Stimulated activated CD4-positive, alpha-beta T cell treated with anti-CD3 and anti-CD28 coated beads, TNF-alpha, amount 100 ng/mL, for 4 hours (primary cell): ENCODE measurements at regions not wholly inside any gene's neighbourhood (a gene's known extent, or its start where the extent isn't known, plus 50 kb on each side); places are given as distances from the start of the nearest gene placed in this dataset.

Experiments used
- DNase-seq, 3 experiments: peaks; one replicate each; pipeline ENCODE4 v3.0.0-alpha.2; 2020; ENCODE audit warnings: low read depth in 3 of 3

GRCh38 chr1:172980971-172981370 lies 69.8 kb downstream of the TNFSF18 start:
- no peak for DNase-seq
